ENCODE measurements at regions not wholly inside any gene's neighbourhood (a gene's known extent, or its start where the extent isn't known, plus 50 kb on each side); places are given as distances from the start of the nearest gene placed in this dataset.

DNA sequence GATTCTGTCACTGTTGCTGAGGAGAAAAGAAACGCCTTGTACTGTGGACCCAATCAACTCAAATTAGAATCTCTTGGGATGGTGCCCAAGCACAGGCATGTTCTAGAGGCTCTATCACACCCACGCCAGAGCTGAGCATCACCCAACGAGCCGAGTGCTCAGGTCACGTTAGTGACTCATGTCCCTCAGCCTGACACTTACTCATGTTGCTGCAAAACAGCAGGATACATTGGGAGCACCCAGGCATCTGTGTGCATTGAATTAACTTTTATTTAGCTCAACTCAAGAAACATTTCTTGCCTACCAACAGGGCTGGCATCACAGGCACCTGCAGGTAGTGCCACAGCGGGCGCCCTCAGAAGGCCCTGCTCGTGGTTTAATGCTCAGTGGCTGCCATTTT lies 149.8 kb downstream of the ETS2 start:
- TF ChIP-seq, protein P1, sequence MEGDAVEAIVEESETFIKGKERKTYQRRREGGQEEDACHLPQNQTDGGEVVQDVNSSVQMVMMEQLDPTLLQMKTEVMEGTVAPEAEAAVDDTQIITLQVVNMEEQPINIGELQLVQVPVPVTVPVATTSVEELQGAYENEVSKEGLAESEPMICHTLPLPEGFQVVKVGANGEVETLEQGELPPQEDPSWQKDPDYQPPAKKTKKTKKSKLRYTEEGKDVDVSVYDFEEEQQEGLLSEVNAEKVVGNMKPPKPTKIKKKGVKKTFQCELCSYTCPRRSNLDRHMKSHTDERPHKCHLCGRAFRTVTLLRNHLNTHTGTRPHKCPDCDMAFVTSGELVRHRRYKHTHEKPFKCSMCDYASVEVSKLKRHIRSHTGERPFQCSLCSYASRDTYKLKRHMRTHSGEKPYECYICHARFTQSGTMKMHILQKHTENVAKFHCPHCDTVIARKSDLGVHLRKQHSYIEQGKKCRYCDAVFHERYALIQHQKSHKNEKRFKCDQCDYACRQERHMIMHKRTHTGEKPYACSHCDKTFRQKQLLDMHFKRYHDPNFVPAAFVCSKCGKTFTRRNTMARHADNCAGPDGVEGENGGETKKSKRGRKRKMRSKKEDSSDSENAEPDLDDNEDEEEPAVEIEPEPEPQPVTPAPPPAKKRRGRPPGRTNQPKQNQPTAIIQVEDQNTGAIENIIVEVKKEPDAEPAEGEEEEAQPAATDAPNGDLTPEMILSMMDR (conservative IDR thresholded peaks at IDR 0.05; ENCODE audit: low read depth, low read length), result no peak
- no peak overlapping the region for H3K4me3 ChIP-seq (ENCODE audit: low read length)
- DNase-seq (ENCODE audit: low read depth), result peak; percentile 59

DNA sequence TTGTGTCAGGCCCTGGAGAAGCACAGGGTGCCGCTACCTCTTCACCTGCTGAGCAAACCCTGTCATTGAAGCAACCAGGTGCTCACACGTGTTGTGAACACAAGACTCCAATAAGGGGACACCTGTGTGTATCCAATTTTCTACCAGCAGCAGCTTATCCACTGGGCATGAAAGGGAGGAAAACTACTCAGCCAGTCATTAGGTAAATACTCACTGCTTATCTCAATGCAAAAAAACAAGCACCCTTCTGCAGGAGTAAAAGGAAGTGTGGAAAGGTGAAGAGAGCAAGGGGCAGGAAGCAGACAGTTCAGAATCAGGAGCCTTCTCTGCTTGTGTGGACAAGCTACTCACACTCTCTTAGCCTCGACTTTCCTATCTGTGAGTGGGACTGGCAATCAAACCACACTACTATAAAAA lies 148.9 kb downstream of the ETS2 start:
- DNase-seq (ENCODE audit: low read depth), result no peak
- H3K4me3 ChIP-seq (ENCODE audit: low read length), result no peak overlapping the region
- TF ChIP-seq, protein P1 (conservative IDR thresholded peaks at IDR 0.05; ENCODE audit: low read depth, low read length), result no peak

DNA sequence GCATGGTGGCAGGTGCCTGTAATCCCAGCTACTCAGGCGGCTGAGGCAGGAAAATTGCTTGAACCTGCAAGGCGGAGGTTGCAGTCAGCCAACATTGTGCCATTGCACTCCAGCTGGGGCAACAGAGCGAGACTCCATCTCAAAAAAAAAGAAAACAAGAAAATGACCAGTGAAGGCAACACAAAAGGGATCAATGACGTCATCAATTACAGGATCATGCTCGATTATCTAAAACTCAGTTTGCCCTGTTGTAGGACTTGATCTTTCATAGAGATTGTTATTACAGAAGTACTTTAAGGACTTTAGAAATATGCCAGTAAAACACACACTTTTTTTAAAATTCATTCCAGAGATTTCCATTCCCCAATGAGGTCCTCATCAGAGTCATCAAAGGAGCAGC lies 147.8 kb downstream of the ETS2 start:
- no peak for DNase-seq (ENCODE audit: low read depth)
- TF ChIP-seq, protein P1 (conservative IDR thresholded peaks at IDR 0.05; ENCODE audit: low read depth, low read length), result no peak
- no peak overlapping the region for H3K4me3 ChIP-seq (ENCODE audit: low read length)

DNA sequence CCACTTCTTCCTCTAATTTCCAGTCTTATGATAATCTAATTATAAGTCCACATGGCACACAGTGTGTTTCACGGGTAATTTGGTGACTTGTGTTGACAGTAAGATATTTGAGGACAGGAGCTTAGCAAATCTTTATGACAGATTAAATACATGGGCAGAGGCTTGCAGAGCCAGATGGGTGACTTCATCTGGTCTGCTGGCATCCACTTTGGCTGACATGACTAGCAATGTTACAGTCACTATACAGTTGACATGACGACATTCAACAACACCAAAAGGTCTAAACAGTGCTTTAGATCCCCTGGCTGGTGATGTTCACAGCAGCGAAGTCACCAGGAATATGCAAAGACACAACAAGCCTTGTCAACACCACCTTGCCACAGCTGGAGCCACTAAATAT lies 147.2 kb downstream of the ETS2 start:
- H3K4me3 ChIP-seq (ENCODE audit: low read length), result no peak overlapping the region
- TF ChIP-seq, protein P1 (conservative IDR thresholded peaks at IDR 0.05; ENCODE audit: low read depth, low read length), result no peak
- peak; percentile 24 for DNase-seq (ENCODE audit: low read depth)

- H3K4me3 ChIP-seq (ENCODE audit: low read length), result no peak overlapping the region
- no peak for DNase-seq (ENCODE audit: low read depth)
- TF ChIP-seq, protein P1 (conservative IDR thresholded peaks at IDR 0.05; ENCODE audit: low read depth, low read length), result no peak
Measured at GRCh38 chr21:38951095-38951730, 145.5 kb downstream of the ETS2 start.

- DNase-seq (ENCODE audit: low read depth), result no peak
- TF ChIP-seq, protein P1 (conservative IDR thresholded peaks at IDR 0.05; ENCODE audit: low read depth, low read length), result no peak
- H3K4me3 ChIP-seq (ENCODE audit: low read length), result no peak overlapping the region
Measured at GRCh38 chr21:38950435-38951094, 144.8 kb downstream of the ETS2 start.

- TF ChIP-seq, protein P1 (conservative IDR thresholded peaks at IDR 0.05; ENCODE audit: low read depth, low read length), result no peak
- no peak for DNase-seq (ENCODE audit: low read depth)
- no peak overlapping the region for H3K4me3 ChIP-seq (ENCODE audit: low read length)
Measured at GRCh38 chr21:38949070-38949380, 143.3 kb downstream of the ETS2 start.

Data from retinal pigment epithelial cell (primary cell).